SK-N-SH (cell line): ENCODE measurements at regions not wholly inside any gene's neighbourhood (a gene's known extent, or its start where the extent isn't known, plus 50 kb on each side); places are given as distances from the start of the nearest gene placed in this dataset.

Experiments
- CTCF ChIA-PET: fragments of 300-600, 350-600 bp; formaldehyde crosslinking; extraction: SDS; loops from one replicate; lab custom pipeline; 2021; lab: Yijun Ruan, JAX
- POLR2A ChIA-PET: fragments of 350-600 bp; sonication (Branson Sonifier 250); formaldehyde crosslinking; extraction: SDS; loops from one replicate; lab custom pipeline; 2020; ENCODE audit warnings: antibody characterized with exemption, inconsistent platforms; lab: Yijun Ruan, JAX
- DNase-seq: peaks from one replicate; pipeline ENCODE4 v3.0.0; 2012
- H2AFZ ChIP-seq: fragments of 200-600 bp; sonication (generic); 2 replicates; pipeline ENCODE4 v1.8.1; 2016; ENCODE audit warnings: antibody characterized with exemption, mild to moderate bottlenecking, low read depth
- H3F3A ChIP-seq: fragments of 200-600 bp; sonication (generic); replicated peaks from 2 replicates; pipeline ENCODE3; 2016; ENCODE audit warnings: antibody characterized with exemption, mild to moderate bottlenecking; ENCODE audit not compliant: insufficient read depth
- H3K27ac ChIP-seq, 2 experiments: fragments of 200-500 bp in 1 of 2; fragments of 200-600 bp in 1 of 2; sonication (Bioruptor generic) in 1 of 2; sonication (generic), shearing (Covaris generic) in 1 of 2; 2 replicates each; pipeline versions ENCODE4 v1.5.1 to v1.6.1; 2014 to 2016; ENCODE audit warnings: low read depth in 2 of 2, inconsistent platforms in 1 of 2, low read length in 1 of 2, mild to moderate bottlenecking in 1 of 2, mixed read lengths in 1 of 2
- H3K27me3 ChIP-seq: fragments of 200-600 bp; sonication (generic), shearing (Covaris generic); 2 replicates; pipeline ENCODE4 v1.6.1; 2016; ENCODE audit warnings: mixed run types; ENCODE audit not compliant: insufficient read depth
- H3K36me3 ChIP-seq, 2 experiments: fragments of 200-500 bp in 1 of 2; fragments of 200-600 bp in 1 of 2; sonication (Bioruptor generic) in 1 of 2; sonication (generic) in 1 of 2; replicated peaks in 1 of 2; 2 replicates each; pipeline versions ENCODE3 to v1.5.1; 2014 to 2016; ENCODE audit warnings: low read length in 1 of 2, mild to moderate bottlenecking in 1 of 2; ENCODE audit not compliant: insufficient read depth in 2 of 2, control insufficient read depth in 1 of 2
- H3K4me1 ChIP-seq, 2 experiments: fragments of 200-500 bp in 1 of 2; fragments of 200-600 bp in 1 of 2; sonication (Bioruptor generic) in 1 of 2; sonication (generic), shearing (Covaris generic) in 1 of 2; 2 replicates each; pipeline versions ENCODE4 v1.5.1 to v1.6.1; 2014 to 2016; ENCODE audit warnings: low read depth in 1 of 2, low read length in 1 of 2, mixed run types in 1 of 2; ENCODE audit not compliant: insufficient read depth in 2 of 2, control insufficient read depth in 1 of 2
- H3K4me2 ChIP-seq: fragments of 200-600 bp; sonication (generic), shearing (Covaris generic); 2 replicates; pipeline ENCODE4 v1.6.1; 2017; ENCODE audit warnings: mixed run types
- H3K4me3 ChIP-seq, 2 experiments: fragments of 200-500 bp in 1 of 2; fragments of 200-600 bp in 1 of 2; sonication (Bioruptor generic) in 1 of 2; sonication (generic), shearing (Covaris generic) in 1 of 2; 2 replicates each; pipeline versions ENCODE4 v1.5.1 to v1.8.1; 2014 to 2016; ENCODE audit warnings: low read depth in 2 of 2, inconsistent platforms in 1 of 2, low read length in 1 of 2, mild to moderate bottlenecking in 1 of 2, mixed read lengths in 1 of 2, moderate library complexity in 1 of 2
- H3K79me2 ChIP-seq: fragments of 200-600 bp; sonication (generic); 2 replicates; pipeline ENCODE4 v1.8.1; 2017; ENCODE audit warnings: mild to moderate bottlenecking; ENCODE audit not compliant: insufficient read depth
- H3K9ac ChIP-seq: fragments of 200-600 bp; sonication (generic); 2 replicates; pipeline ENCODE4 v1.6.1; 2017; ENCODE audit warnings: mixed run types
- H3K9me2 ChIP-seq: fragments of 200-600 bp; sonication (generic); 2 replicates; pipeline ENCODE4 v1.6.1; 2017; ENCODE audit warnings: mixed run types
- H3K9me3 ChIP-seq: fragments of 200-600 bp; sonication (generic); 2 replicates; pipeline ENCODE4 v1.6.1; 2017; ENCODE audit warnings: mixed run types, mild to moderate bottlenecking, moderate library complexity
- H4K20me1 ChIP-seq: fragments of 200-600 bp; sonication (generic); 2 replicates; pipeline ENCODE4 v1.6.1; 2017; ENCODE audit warnings: mild to moderate bottlenecking, mixed run types; ENCODE audit not compliant: insufficient read depth
- ELF1 ChIP-seq: IDR thresholded peaks from 2 replicates; pipeline ENCODE4 v1.4.0; 2012
- FOSL2 ChIP-seq: IDR thresholded peaks from 2 replicates; pipeline ENCODE4 v1.4.0; 2012; ENCODE audit warnings: low read depth, mild to moderate bottlenecking, moderate library complexity, borderline replicate concordance
- FOXJ3 ChIP-seq: sonication (generic); formaldehyde crosslinking; IDR thresholded peaks from 2 replicates; pipeline ENCODE4 v1.5.1; 2020; ENCODE audit warnings: mild to moderate bottlenecking, missing genetic modification reagents
- IRF3 ChIP-seq: fragments of 150-350 bp; IDR thresholded peaks from 2 replicates; pipeline ENCODE4 v1.6.1; 2016; ENCODE audit warnings: mild to moderate bottlenecking, low read depth, low read length
- MAX ChIP-seq: IDR thresholded peaks from 2 replicates; pipeline ENCODE4 v1.4.0; 2012; ENCODE audit warnings: low read depth
- NRF1 ChIP-seq: IDR thresholded peaks from 2 replicates; pipeline ENCODE4 v1.6.1; 2012; ENCODE audit warnings: low read depth, mild to moderate bottlenecking, low read length
- PBX3 ChIP-seq: IDR thresholded peaks from 2 replicates; pipeline ENCODE4; 2012
- REST ChIP-seq: IDR thresholded peaks from 2 replicates; pipeline ENCODE4 v1.6.1; 2012; ENCODE audit warnings: mild to moderate bottlenecking, low read depth, low read length, moderate library complexity
- SMC3 ChIP-seq: IDR thresholded peaks from 2 replicates; pipeline ENCODE4 v1.6.1; 2012; ENCODE audit warnings: low read depth, low read length, improper control_type of control experiment
- TAF1 ChIP-seq: IDR thresholded peaks from 2 replicates; pipeline ENCODE4 v1.6.1; 2012; ENCODE audit warnings: low read depth, mild to moderate bottlenecking, low read length, moderate library complexity, borderline replicate concordance
- USF2 ChIP-seq: fragments of 150-350 bp; IDR thresholded peaks from 2 replicates; pipeline ENCODE4 v1.6.1; 2017; ENCODE audit warnings: antibody characterized with exemption, low read length, low read depth, borderline replicate concordance

GRCh38 chr1:72489801-72490200 is 207.5 kb upstream of the NEGR1 start:
- TF ChIP-seq NRF1 (no peak), MAX (no peak), USF2 (no peak), REST (no peak), ELF1 (no peak), TAF1 (no peak), SMC3 (no peak), FOSL2 (no peak), FOXJ3 (CRISPR knock-in tag) (no peak), IRF3 (no peak), PBX3 (no peak)
- TF ChIP-seq, all 33 proteins: peak for 0
- Histone ChIP-seq H3K27ac (no peak overlapping the region), H3K4me2 (no peak overlapping the region), H3K9me3 (no peaks in the 10 kb centered on the region), H2AFZ (no peak overlapping the region), H3K9ac (no peak overlapping the region), H3K36me3 (no peaks in the 10 kb centered on the region), H3K4me3 (no peak overlapping the region), H3K79me2 (no peaks in the 10 kb centered on the region), H3K27me3 (no peaks in the 10 kb centered on the region), H3K4me1 (no peaks in the 10 kb centered on the region), H3F3A (no peaks in the 10 kb centered on the region), H4K20me1 (no peaks in the 10 kb centered on the region), H3K9me2 (no peaks in the 10 kb centered on the region)
- POLR2A ChIA-PET = no interaction called here
- CTCF ChIA-PET = interaction anchor here (1.0 kb wide), 1 partner anchor 9 kb away, joined by 3 read pairs; no protein-coding TSS in a partner anchor
- DNase-seq = no peak
